Astrocyte (in vitro differentiated cells and primary cell): ENCODE measurements at regions not wholly inside any gene's neighbourhood (a gene's known extent, or its start where the extent isn't known, plus 50 kb on each side); places are given as distances from the start of the nearest gene placed in this dataset.

Source experiments
- DNase-seq: peaks from one replicate; pipeline ENCODE4 v3.0.0-alpha.2; 2010; ENCODE audit warnings: low read depth
- FAIRE-seq: peaks from 2 replicates; lab custom pipeline; 2011; peaks lifted over from hg19 to GRCh38; lab: Jason Lieb, UNC
- H2AFZ ChIP-seq: 2 replicates; pipeline ENCODE4 v1.6.0; 2012; ENCODE audit warnings: low read depth, low read length, inconsistent platforms
- H3K27ac ChIP-seq: 2 replicates; pipeline ENCODE4 v1.5.1; 2011; ENCODE audit warnings: low read depth, low read length, inconsistent platforms
- H3K27me3 ChIP-seq: 2 replicates; pipeline ENCODE4 v1.6.0; 2011; ENCODE audit warnings: low read length, inconsistent platforms; ENCODE audit not compliant: insufficient read depth
- H3K36me3 ChIP-seq: 2 replicates; pipeline ENCODE4 v1.5.1; 2011; ENCODE audit warnings: low read length, inconsistent platforms; ENCODE audit not compliant: insufficient read depth
- H3K4me1 ChIP-seq: 2 replicates; pipeline ENCODE4 v1.5.1; 2011; ENCODE audit warnings: low read length, inconsistent platforms; ENCODE audit not compliant: insufficient read depth
- H3K4me2 ChIP-seq: 2 replicates; pipeline ENCODE4 v1.6.0; 2012; ENCODE audit warnings: low read length, inconsistent platforms
- H3K4me3 ChIP-seq: 2 replicates; pipeline ENCODE4 v1.5.1; 2011; ENCODE audit warnings: low read depth, mild to moderate bottlenecking, low read length, inconsistent platforms; ENCODE audit not compliant: insufficient read depth
- H3K79me2 ChIP-seq: 2 replicates; pipeline ENCODE4 v1.6.0; 2012; ENCODE audit warnings: mild to moderate bottlenecking, low read length, inconsistent platforms; ENCODE audit not compliant: insufficient read depth
- H3K9ac ChIP-seq: 2 replicates; pipeline ENCODE4 v1.6.0; 2012; ENCODE audit warnings: mild to moderate bottlenecking, low read length, inconsistent platforms
- H3K9me3 ChIP-seq: 2 replicates; pipeline ENCODE4 v1.5.1; 2012; ENCODE audit warnings: low read depth, mild to moderate bottlenecking, low read length, inconsistent platforms; ENCODE audit not compliant: insufficient read depth
- H4K20me1 ChIP-seq: 2 replicates; pipeline ENCODE4 v1.6.0; 2012; ENCODE audit warnings: low read length, inconsistent platforms; ENCODE audit not compliant: insufficient read depth
- H3K27ac Mint-ChIP-seq: one replicate; pipeline ENCODE4 v1.8.0; 2021; ENCODE audit warnings: mild to moderate bottlenecking, mixed read lengths; ENCODE audit not compliant: unreplicated experiment
- H3K27me3 Mint-ChIP-seq: one replicate; pipeline ENCODE4 v1.8.0; 2021; ENCODE audit warnings: low read depth, mixed read lengths; ENCODE audit not compliant: unreplicated experiment
- H3K36me3 Mint-ChIP-seq: one replicate; pipeline ENCODE4 v1.8.0; 2021; ENCODE audit warnings: low read depth, mixed read lengths; ENCODE audit not compliant: unreplicated experiment
- H3K4me1 Mint-ChIP-seq: one replicate; pipeline ENCODE4 v1.8.0; 2021; ENCODE audit warnings: low read depth, mixed read lengths; ENCODE audit not compliant: unreplicated experiment
- H3K4me3 Mint-ChIP-seq: one replicate; pipeline ENCODE4 v1.8.0; 2021; ENCODE audit warnings: mild to moderate bottlenecking, moderate library complexity, mixed read lengths; ENCODE audit not compliant: unreplicated experiment
- H3K9me3 Mint-ChIP-seq: one replicate; pipeline ENCODE4 v1.8.0; 2021; ENCODE audit warnings: mild to moderate bottlenecking, mixed read lengths; ENCODE audit not compliant: unreplicated experiment
- CTCF ChIP-seq: IDR thresholded peaks from 2 replicates; pipeline ENCODE4 v1.5.1; 2011; ENCODE audit warnings: low read depth, mild to moderate bottlenecking, inconsistent platforms, low read length, moderate library complexity; ENCODE audit not compliant: insufficient read depth
- EZH2 ChIP-seq: IDR thresholded peaks from 2 replicates; pipeline ENCODE4 v1.6.1; 2012; ENCODE audit warnings: mild to moderate bottlenecking, low read length, inconsistent platforms; ENCODE audit not compliant: insufficient read depth

GRCh38 chr12:92297405-92297804, 151.8 kb upstream of the BTG1 start:
- Mint-ChIP-seq H3K27ac (no peak overlapping the region), H3K9me3 (no peaks in the 10 kb centered on the region), H3K36me3 (no peaks in the 10 kb centered on the region), H3K4me3 (no peak overlapping the region), H3K4me1 (peaks cover 15% of the 10 kb centered on the region), H3K27me3 (no peaks in the 10 kb centered on the region)
- Histone ChIP-seq H3K4me1 (peaks cover 10% of the 10 kb centered on the region), H3K9ac (no peak overlapping the region), H3K9me3 (no peaks in the 10 kb centered on the region), H3K4me3 (no peak overlapping the region), H3K4me2 (no peak overlapping the region), H3K36me3 (no peaks in the 10 kb centered on the region), H3K27me3 (no peaks in the 10 kb centered on the region), H2AFZ (no peak overlapping the region), H3K79me2 (no peaks in the 10 kb centered on the region), H3K27ac (no peak overlapping the region), H4K20me1 (no peaks in the 10 kb centered on the region)
- DNase-seq = no peak
- TF ChIP-seq EZH2 = no peak
- no peak for TF ChIP-seq CTCF
- no peak for FAIRE-seq

GRCh38 chr12:92295523-92295922, 149.9 kb upstream of the BTG1 start:
- H3K4me3 Mint-ChIP-seq = no peak overlapping the region
- no peaks in the 10 kb centered on the region for H3K9me3 ChIP-seq
- H3K4me3 ChIP-seq = no peak overlapping the region
- no peaks in the 10 kb centered on the region for H3K79me2 ChIP-seq
- no peak overlapping the region for H3K27ac ChIP-seq
- no peak overlapping the region for H3K9ac ChIP-seq
- H3K27me3 ChIP-seq = no peaks in the 10 kb centered on the region
- no peak for TF ChIP-seq EZH2
- H3K36me3 Mint-ChIP-seq = no peaks in the 10 kb centered on the region
- H3K4me1 Mint-ChIP-seq = peaks cover 16% of the 10 kb centered on the region
- FAIRE-seq = no peak
- H3K27me3 Mint-ChIP-seq = no peaks in the 10 kb centered on the region
- peak; percentile 62 for DNase-seq
- H3K36me3 ChIP-seq = no peaks in the 10 kb centered on the region
- no peak overlapping the region for H2AFZ ChIP-seq
- H3K4me2 ChIP-seq = no peak overlapping the region
- peaks cover 12% of the 10 kb centered on the region for H3K4me1 ChIP-seq
- H4K20me1 ChIP-seq = no peaks in the 10 kb centered on the region
- H3K9me3 Mint-ChIP-seq = no peaks in the 10 kb centered on the region
- peak overlapping the region; percentile 20 for H3K27ac Mint-ChIP-seq

GRCh38 chr12:92294676-92295440, 149.2 kb upstream of the BTG1 start:
- Histone ChIP-seq H3K27ac (no peak overlapping the region), H3K9ac (no peak overlapping the region), H4K20me1 (no peaks in the 10 kb centered on the region), H2AFZ (no peak overlapping the region), H3K4me1 (peaks cover 19% of the 10 kb centered on the region), H3K27me3 (no peaks in the 10 kb centered on the region), H3K36me3 (no peaks in the 10 kb centered on the region), H3K79me2 (no peaks in the 10 kb centered on the region), H3K4me3 (no peak overlapping the region), H3K9me3 (no peaks in the 10 kb centered on the region), H3K4me2 (peak overlapping the region; percentile 28)
- FAIRE-seq (peak; percentile 49), DNase-seq (peak; percentile 66)
- no peaks in the 10 kb centered on the region for H3K9me3 Mint-ChIP-seq
- H3K27me3 Mint-ChIP-seq = no peaks in the 10 kb centered on the region
- H3K27ac Mint-ChIP-seq = peak overlapping the region; percentile 20
- TF ChIP-seq EZH2 (no peak), CTCF (no peak)
- H3K36me3 Mint-ChIP-seq = no peaks in the 10 kb centered on the region
- peaks cover 21% of the 10 kb centered on the region for H3K4me1 Mint-ChIP-seq
- H3K4me3 Mint-ChIP-seq = no peak overlapping the region
